Brain microvascular endothelial cell (primary cell): ENCODE measurements at regions not wholly inside any gene's neighbourhood (a gene's known extent, or its start where the extent isn't known, plus 50 kb on each side); places are given as distances from the start of the nearest gene placed in this dataset.

Experiments used
- DNase-seq: peaks from one replicate; pipeline ENCODE4 v3.0.0-alpha.2; 2020
- H3K27ac ChIP-seq: fragments of 250-450 bp; sonication (Bioruptor Pico); 2 replicates; pipeline ENCODE4 v1.5.1; 2020; ENCODE audit warnings: mild to moderate bottlenecking, moderate library complexity
- H3K27me3 ChIP-seq: fragments of 250-450 bp; sonication (Bioruptor Pico); replicated peaks from 2 replicates; pipeline ENCODE4 v1.5.1; 2020; ENCODE audit warnings: mild to moderate bottlenecking
- H3K36me3 ChIP-seq: fragments of 250-450 bp; sonication (Bioruptor Pico); replicated peaks from 2 replicates; pipeline ENCODE4 v1.5.1; 2020; ENCODE audit warnings: mild to moderate bottlenecking
- H3K4me3 ChIP-seq: 2 replicates; pipeline ENCODE4 v1.5.1; 2011; ENCODE audit warnings: low read depth, mild to moderate bottlenecking, control low read depth, low read length, moderate library complexity
- in situ Hi-C: cut with HindIII; loops from 2 replicates; pipeline ENCODE4 v1.10.0; 2017; ENCODE audit warnings: low sequenced_read_pairs, low pct_ligation_motif_present
- TF ChIP-seq, protein P1 (sequence below): IDR thresholded peaks from 2 replicates; pipeline ENCODE4 v1.5.1; 2011; ENCODE audit warnings: low read depth, mild to moderate bottlenecking, moderate library complexity, low read length, control low read depth, inconsistent platforms; ENCODE audit errors: missing control alignments

DNA sequence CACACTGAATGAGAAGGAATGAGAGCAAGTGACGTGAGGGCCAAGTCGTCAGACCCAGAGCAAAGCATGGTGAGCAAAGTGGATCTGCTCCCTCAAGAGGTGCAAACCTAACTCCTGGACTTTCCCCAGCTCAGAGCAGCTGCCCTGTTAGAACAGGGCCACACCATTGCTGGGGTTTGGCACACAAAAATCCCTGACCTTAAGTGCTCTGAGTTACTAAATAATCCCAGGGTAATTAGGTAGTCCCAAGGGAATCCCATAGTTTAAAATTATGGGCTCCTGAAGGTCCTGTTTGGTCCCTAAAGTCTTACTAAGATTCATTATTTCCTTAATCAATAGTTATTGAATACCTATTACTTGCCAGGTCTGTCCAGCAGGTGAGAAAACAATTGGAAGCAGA, 165.1 kb upstream of the TNFAIP3 start:
- Histone ChIP-seq H3K27me3 (no peaks in the 10 kb centered on the region), H3K36me3 (no peaks in the 10 kb centered on the region), H3K27ac (no peak overlapping the region), H3K4me3 (no peak overlapping the region)
- DNase-seq, result no peak
- TF ChIP-seq, protein P1, sequence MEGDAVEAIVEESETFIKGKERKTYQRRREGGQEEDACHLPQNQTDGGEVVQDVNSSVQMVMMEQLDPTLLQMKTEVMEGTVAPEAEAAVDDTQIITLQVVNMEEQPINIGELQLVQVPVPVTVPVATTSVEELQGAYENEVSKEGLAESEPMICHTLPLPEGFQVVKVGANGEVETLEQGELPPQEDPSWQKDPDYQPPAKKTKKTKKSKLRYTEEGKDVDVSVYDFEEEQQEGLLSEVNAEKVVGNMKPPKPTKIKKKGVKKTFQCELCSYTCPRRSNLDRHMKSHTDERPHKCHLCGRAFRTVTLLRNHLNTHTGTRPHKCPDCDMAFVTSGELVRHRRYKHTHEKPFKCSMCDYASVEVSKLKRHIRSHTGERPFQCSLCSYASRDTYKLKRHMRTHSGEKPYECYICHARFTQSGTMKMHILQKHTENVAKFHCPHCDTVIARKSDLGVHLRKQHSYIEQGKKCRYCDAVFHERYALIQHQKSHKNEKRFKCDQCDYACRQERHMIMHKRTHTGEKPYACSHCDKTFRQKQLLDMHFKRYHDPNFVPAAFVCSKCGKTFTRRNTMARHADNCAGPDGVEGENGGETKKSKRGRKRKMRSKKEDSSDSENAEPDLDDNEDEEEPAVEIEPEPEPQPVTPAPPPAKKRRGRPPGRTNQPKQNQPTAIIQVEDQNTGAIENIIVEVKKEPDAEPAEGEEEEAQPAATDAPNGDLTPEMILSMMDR, result no peak
- in situ Hi-C loops, result no loop called here

DNA sequence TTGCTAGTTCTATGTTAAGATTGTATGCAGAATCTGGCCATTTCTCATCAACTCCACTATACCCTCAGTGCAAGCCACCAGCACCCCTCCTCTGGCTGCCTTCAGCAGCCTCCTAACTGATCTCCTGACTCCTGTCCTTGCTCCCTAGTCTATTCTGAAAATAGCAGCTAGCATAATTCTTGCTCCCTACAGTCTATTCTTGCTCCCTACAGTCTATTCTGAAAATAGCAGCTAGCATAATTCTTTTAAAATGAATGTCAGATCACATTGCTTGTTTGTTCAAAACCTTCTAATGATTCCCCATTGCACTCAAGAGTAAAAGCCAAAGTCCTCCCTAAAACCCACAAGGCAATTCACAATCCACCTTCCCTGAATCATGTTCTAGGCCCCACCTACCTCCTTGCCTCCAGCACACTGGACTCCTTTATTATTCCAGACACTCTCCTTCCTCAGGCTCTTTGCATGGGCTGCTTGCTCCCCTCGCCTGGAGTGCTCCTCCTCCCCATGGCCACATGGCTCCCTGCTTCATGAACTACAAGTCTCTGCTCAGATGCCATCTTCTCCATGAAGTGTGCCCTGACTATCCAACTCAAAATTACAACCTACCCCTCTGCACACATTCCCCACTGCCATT, 164.2 kb upstream of the TNFAIP3 start:
- in situ Hi-C loops, result no loop called here
- TF ChIP-seq, protein P1, result no peak
- H3K27me3 ChIP-seq, result no peaks in the 10 kb centered on the region
- no peaks in the 10 kb centered on the region for H3K36me3 ChIP-seq
- no peak overlapping the region for H3K27ac ChIP-seq
- H3K4me3 ChIP-seq, result no peak overlapping the region
- no peak for DNase-seq

DNA sequence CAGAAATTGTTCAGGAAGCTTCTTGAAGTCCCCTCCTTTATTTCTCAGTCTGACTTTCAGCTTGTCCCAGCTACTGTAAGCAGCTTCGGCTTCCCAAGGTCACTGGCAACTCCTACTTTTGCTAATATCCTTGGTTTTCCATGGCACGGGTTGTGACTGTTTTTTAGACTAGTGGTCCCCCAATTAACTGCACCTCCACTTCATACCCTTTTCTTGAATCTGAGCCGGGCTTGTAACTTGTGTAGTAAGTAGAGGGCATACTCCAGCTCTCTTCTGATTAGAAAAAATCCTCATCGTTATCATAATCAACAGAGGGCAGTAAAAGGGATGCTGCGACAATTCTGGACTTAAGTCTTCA, 162.3 kb upstream of the TNFAIP3 start:
- H3K27me3 ChIP-seq, result no peaks in the 10 kb centered on the region
- H3K27ac ChIP-seq, result no peak overlapping the region
- DNase-seq, result no peak
- TF ChIP-seq, protein P1, result no peak
- no peak overlapping the region for H3K4me3 ChIP-seq
- H3K36me3 ChIP-seq, result no peaks in the 10 kb centered on the region
- in situ Hi-C loops, result no loop called here

DNA sequence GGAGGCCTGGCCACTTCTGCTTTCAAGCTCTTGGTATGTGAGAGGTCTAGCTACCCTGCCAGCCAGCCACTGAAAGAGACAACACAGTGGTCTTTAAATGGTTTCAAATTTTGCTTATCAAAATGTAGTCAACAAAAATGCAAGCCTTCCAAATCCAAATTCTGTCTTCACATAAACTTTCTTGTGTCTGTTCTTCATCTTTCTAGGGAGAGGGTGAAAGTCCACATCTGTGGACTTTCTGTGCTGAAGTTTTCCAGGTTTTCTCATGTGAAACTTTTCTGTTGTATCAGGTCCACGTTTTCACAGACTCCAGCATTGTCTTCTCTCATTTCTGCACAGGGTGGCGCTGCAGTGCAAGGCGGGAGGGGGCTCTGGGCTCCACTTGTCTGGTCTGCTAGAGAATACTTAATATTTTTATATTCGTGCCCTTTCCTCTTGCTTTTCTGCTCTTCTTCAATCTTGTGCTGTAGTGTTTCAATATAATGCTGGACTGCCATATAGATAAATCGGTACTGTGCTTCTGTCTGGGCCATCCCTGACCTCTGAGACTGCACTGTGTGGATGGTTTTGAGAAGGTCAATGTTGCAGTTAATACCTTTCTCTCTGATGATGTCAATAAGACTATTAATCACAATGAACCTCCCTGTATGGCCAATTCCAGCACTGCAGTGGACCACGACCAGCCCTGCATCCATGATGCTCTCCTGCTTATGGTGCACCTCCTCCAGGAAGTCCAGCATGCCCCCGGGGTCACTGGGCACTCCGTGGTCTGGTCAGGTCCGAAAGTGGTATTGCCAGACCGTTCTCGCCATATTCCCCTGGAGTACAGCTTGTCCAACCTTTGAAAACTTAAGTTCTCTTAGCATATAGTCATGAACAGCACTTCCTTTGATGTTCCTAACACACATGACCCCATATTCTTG, 161.6 kb upstream of the TNFAIP3 start:
- TF ChIP-seq, protein P1, result peak; percentile 95
- no peaks in the 10 kb centered on the region for H3K36me3 ChIP-seq
- H3K4me3 ChIP-seq, result no peak overlapping the region
- H3K27me3 ChIP-seq, result no peaks in the 10 kb centered on the region
- no peak overlapping the region for H3K27ac ChIP-seq
- in situ Hi-C loops, result no loop called here
- peak; percentile 63 for DNase-seq

DNA sequence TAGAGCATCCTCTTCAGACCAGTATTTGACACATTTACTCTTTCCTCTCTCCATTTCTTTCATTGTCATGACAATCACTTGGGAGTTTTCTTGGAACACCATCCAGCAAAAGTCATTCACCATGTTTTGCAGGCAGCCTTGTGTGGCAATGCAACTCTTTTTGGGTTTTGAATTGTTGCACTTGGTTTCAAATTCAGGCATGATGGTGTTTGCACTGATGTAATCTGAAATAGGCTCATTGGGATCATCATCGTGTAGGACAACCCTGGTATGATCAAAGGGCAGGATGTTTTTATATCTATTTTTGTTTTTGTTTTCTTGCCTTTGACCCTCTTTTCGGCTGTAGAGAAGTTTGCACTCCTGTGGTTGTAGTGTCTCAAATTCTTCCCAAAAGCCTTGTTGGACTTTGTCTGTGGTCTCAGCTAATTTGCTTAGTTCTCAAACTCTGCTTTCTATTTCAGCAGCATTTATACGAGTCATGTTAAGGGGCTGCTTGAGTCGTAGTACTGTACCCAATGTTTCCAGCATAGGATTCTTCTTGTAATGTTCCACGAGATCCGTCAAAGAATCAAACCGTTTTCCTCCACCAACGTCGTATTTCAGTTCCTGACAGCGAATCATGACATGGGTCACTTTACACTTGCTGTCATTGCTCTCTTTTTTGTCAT, 160.8 kb upstream of the TNFAIP3 start:
- no peaks in the 10 kb centered on the region for H3K36me3 ChIP-seq
- no peak overlapping the region for H3K4me3 ChIP-seq
- H3K27ac ChIP-seq, result no peak overlapping the region
- TF ChIP-seq, protein P1, result no peak
- H3K27me3 ChIP-seq, result no peaks in the 10 kb centered on the region
- in situ Hi-C loops, result no loop called here
- DNase-seq, result no peak
